HG02678 (cell line): ENCODE measurements at regions not wholly inside any gene's neighbourhood (a gene's known extent, or its start where the extent isn't known, plus 50 kb on each side); places are given as distances from the start of the nearest gene placed in this dataset.
"Not testable (repeated sequence)": the region's sequence is repeated elsewhere in the genome, so short reads cannot be mapped to it uniquely, and the experiment has no call there.

Source experiments
- ATAC-seq: cut with Tn5 transposase; IDR thresholded peaks from one replicate; pipeline ENCODE4 v1.9.1; 2021; ENCODE audit warnings: mild to moderate bottlenecking, moderate library complexity; ENCODE audit not compliant: unreplicated experiment

DNA sequence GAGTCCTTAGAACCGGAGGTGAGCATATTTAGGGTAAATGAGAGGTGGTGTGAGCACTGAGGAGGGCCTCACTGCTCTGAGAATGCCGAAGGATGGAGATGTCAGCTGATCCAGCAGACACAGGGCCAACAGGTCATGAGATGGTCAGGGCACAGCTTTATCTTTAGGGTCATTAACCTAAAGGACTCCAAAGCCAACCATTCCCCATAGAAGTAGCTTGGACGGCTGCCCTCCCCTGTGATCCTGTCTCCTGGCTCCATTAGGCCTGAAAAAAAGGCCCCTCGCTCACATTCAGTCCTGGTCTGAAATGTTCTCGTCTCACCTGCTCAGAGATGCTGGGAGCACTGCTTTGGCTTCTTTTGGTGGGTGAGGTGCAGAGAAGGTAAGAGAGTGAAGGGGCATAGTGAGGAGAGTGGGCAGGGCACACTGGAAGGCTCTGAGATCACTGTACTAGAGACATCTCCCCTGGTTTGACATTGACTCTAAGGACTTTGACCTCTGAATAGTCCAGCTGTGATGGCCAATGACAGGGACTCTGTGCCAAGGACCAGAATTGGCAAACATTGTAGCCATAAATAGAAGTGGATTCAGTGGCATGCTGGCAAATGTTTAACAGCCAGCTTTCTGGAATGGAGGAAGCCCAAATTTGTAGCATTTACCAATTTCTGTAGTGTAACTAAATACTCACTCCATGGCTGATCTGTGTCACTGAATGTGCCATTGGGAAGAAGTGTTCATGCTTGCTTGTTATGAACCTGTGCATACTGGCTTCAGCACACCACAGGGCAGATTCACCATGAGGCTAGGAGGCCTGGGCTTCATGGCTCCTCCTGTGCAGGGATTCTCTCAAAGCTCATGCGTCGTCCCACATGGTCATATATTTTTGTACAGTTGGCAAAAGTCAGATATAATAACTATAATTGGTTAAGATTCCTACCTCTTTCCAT is 76.2 kb upstream of the MRPS22 start:
- ATAC-seq, result no peak

- no peak for ATAC-seq
These were observed 73.8 kb upstream of the MRPS22 start for GRCh38 chr3:139269984-139270383.

DNA sequence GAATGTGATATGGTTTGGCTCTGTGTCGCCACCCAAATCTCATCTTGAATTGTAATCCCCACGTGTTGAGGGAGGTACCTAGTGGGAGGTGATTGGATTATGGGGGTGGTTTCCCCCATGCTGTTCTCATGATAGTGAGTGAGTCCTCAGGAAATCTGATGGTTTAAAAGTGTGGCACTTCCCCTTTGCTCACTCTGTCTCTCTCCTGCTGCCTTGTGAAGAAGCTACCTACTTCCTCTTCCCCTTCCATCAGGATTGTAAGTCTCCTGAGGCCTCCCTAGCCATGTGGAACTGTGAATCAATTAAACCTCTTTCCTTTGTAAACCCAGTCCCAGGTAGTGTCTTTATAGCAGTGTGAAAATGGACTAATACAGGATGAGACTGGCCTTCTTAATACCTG is 73.2 kb upstream of the MRPS22 start:
- not testable (repeated sequence) for ATAC-seq

GRCh38 chr3:139280027-139280671 is 63.7 kb upstream of the MRPS22 start:
- no peak for ATAC-seq

DNA sequence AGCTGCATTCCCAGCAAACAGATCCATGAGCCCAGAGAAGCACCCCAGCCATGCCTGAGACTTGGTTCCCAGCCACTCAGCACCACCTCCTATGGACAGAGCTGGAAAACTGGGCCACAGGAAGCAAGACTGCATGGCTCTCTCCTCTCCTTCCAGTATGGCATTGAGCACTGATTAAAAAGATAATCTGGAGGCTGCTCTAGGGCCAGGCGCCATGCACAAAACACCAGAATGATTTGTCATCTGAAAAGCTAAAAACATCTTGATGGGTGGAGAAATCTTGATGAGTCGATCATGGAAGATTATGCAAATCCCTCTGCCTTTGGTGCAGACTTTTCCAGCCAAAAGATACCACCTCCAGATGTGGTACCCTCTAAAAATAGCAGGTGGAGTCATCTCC is 62.7 kb upstream of the MRPS22 start:
- ATAC-seq, result no peak

- ATAC-seq, result no peak
These were observed 62.2 kb upstream of the MRPS22 start for GRCh38 chr3:139281522-139282196.

- ATAC-seq, result no peak
These were observed 60.5 kb upstream of the MRPS22 start for GRCh38 chr3:139283301-139283700.

DNA sequence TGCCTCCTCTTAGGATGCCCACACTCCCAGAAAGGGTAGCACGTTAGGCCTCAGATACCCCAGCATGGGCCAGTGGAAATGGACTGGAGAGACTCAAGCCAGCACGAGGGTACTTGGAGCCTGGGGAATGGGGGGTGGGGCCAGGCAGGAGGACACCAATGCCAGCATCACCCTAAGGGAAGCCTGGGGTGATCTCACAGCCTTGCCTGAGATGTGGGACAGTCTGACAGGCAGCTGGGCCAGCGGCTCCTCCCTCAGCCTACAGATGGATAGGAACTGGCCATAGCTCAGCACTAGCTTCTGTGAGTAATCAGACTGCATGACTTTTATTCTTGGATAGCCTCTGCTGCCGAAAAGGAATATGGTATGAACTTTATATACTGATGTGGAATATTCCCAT is 59.6 kb upstream of the MRPS22 start:
- no peak for ATAC-seq

DNA sequence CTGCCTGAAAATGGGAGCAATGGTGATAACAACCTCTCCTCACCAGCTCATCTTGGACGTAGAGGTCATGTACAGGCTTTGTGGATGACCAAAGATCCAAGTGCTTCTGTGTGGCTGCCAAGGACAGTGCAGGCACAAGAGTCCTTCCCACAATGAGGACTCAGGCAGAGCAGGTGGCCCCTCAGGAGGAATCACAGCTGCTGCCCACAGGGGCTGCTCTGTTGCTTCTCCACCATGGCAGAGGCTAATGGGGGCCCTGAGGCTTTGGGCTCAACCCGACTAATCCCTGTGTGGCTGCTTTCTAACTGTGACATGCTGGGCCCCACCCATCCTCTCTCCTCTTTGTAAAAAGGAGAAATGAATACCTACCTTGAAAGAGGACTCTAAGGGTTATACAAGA is 58.1 kb upstream of the MRPS22 start:
- no peak for ATAC-seq

- ATAC-seq, result no peak
These were observed 57.6 kb upstream of the MRPS22 start for GRCh38 chr3:139286241-139286640.

- no peak for ATAC-seq
These were observed 57.0 kb upstream of the MRPS22 start for GRCh38 chr3:139286825-139287224.

DNA sequence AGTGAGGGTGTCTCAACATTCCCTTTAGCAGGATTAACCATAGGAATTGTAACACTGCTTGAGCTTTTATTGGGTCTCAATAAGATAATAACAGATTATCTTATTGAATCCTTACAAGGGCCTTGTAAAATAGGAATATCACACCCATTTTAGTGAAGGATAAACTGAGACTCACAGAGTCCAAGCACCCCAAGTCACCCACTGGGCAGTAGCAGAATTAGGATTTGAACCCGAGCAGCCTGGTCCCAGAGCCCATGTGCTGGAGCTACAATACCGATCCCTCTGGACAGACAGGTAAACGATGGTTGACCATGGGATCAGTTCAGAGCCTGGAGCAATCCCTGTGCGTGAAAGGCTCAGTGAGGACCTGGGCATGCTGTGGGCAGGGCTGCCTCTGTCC is 56.3 kb upstream of the MRPS22 start:
- ATAC-seq, result no peak

- no peak for ATAC-seq
These were observed 55.5 kb upstream of the MRPS22 start for GRCh38 chr3:139288266-139288821.

DNA sequence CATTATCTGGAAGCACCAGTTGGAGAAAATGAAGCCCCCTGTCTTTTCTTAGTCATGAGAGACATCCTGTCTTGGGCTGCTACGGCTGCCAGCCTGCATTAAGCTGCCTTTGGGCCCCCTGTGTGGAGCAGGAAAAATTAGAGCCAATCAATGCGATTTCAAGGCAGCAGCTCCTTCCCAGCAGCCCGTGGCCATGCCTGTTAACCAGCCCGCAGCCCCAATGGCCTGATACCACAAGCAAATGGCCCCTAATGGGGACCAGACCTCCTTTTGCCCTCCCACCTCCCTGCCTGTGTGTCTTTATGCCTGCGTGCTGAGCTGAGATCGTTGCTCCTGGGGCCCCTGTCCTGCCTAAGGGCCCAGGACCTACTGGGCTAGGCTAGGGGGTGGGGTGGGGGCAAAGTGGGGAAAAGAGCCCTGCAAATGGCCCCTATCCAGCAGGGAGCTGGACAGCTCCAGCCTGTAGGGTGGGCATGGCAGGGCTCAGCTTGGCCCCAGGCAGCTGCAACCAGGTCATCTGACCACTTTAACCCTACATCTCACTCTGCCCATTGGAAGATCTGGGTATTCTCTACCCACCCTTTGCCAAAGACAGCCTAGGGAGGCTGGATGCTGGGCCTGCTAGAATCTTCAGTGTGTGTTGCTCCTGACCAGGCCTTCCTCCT is 53.8 kb upstream of the MRPS22 start:
- no peak for ATAC-seq

DNA sequence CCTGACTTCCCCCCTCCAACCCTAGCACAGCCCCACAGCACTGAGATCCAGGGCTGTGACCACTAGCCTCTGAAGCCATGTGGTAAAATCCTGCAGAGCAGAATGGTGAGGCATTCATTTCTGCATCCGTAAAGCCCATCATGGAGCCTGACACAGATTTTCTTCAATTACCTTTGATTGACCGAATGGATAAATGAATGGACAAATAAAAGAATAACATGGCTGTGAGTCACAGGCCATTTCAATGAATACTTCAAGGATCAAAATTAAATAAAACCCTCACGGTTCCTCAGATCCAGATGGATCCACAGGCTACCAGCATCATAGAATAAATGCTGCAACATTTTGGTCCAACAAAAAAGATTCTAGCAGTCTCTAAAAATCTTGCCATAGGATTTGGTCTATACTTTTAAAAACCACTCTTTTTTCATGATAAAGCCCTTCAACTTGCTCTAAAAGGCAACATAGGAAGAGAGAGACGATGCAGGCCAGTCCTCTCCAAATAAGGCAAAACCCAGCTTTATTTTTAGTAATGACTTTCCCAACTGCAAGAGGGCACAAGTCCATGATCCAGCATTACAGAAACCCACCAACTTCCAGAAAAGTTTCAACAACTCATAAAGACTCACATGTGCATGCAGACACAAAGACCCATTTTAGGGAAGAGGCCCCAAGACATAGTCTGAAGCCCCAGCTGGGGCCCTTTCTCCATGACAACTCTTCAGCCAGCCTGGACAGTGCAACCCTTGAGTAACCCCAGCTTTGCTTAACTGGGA is 52.4 kb upstream of the MRPS22 start:
- no peak for ATAC-seq

- ATAC-seq, result no peak
These were observed 51.6 kb upstream of the MRPS22 start for GRCh38 chr3:139292192-139292591.

DNA sequence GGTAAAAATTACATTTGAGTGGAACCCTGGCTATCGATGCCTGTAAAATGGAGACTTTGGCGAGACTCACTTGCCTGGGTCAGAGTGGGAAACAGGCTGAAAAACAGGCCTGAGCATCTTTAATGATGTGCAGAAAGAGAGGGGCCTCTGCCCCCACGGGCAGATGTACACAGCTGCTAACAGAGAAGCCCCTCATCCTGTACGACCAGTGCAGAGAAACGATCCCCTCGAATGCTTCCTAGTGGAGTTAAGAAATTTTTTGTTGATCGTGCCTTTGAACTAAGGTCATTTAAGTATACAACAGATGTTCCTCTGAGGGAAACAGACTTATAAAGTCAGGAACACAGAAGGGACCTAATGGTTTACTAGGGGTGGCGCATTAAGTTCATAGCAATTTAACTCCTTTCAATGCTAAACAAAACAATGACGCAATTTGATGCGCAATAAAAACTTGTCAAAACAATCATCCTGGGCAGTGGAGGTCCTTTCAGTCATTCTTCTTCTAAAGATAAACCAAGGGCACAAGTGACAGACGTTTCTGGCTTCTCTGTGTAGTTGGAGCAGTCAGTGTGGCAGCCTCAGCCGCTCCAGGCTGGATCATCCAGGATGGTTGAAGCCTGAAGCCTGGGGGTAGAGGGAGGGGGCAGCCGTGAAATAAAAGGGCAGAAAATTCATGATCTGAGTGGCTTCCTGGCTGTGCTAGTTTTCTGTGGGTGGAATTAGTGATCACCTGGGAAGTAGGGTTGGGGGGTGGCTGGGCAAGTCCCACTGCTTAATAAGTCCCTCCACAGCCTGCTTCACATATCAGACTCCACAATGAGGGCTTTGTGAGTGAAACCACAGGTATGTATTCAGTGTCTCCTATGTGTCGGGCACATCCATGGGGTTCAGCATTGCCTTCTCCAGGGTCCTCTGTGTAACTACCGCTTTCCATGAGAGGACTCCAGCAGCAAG is 50.8 kb upstream of the MRPS22 start:
- ATAC-seq, result no peak

DNA sequence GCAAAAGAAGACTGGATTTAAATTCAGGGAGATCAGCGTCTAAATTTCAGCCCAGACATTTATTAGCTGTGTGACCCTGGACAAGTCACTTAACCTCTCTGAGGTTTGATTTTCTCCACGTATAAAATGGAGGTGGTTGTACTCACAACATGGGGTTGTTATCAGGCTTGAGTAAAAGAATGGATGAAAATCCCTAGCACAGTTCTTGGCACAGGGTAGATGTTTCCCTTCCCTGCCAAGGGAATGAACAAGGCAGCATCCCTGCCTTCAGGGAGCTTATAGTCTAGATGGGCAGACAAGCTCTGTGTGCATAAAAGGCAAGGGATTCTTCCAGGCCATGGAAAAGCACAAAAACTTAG is 50.2 kb upstream of the MRPS22 start:
- no peak for ATAC-seq
